Activated naive CD4-positive, alpha-beta T cell treated with anti-CD3 and anti-CD28 coated beads for 36 hours (primary cell): ENCODE measurements at regions not wholly inside any gene's neighbourhood (a gene's known extent, or its start where the extent isn't known, plus 50 kb on each side); places are given as distances from the start of the nearest gene placed in this dataset.
"Not testable (repeated sequence)": the region's sequence is repeated elsewhere in the genome, so short reads cannot be mapped to it uniquely, and the experiment has no call there.

ENCODE experiments used
- CTCF ChIA-PET: fragments of 350-600 bp; sonication (Branson Sonifier 250); formaldehyde crosslinking; loops from one replicate; lab custom pipeline; 2021; ENCODE audit warnings: antibody characterized with exemption; lab: Charles Lee
- DNase-seq: peaks from one replicate; pipeline ENCODE4 v3.0.0-alpha.2; 2020
- H3K27ac Mint-ChIP-seq: one replicate; pipeline ENCODE4 v1.8.0; 2021; ENCODE audit warnings: mild to moderate bottlenecking, mixed read lengths
- H3K27me3 Mint-ChIP-seq: one replicate; pipeline ENCODE4 v1.8.0; 2021; ENCODE audit warnings: low read depth, mixed read lengths
- H3K36me3 Mint-ChIP-seq: one replicate; pipeline ENCODE4 v1.8.0; 2021; ENCODE audit warnings: low read depth, mixed read lengths
- H3K4me1 Mint-ChIP-seq: one replicate; pipeline ENCODE4 v1.8.0; 2021; ENCODE audit warnings: low read depth, mixed read lengths
- H3K4me3 Mint-ChIP-seq: one replicate; pipeline ENCODE4 v1.8.0; 2021; ENCODE audit warnings: mild to moderate bottlenecking, moderate library complexity, mixed read lengths
- H3K9me3 Mint-ChIP-seq: one replicate; pipeline ENCODE4 v1.8.0; 2021; ENCODE audit warnings: mixed read lengths
- intact Hi-C: fragments of 100-400 bp; cut with micrococcal nuclease; formaldehyde crosslinking; loops from one replicate; pipeline ENCODE4 v1.15.1; 2023

GRCh38 chr7:13702251-13702650 is 287.2 kb downstream of the ETV1 start:
- no peaks in the 10 kb centered on the region for H3K4me1 Mint-ChIP-seq
- no peak for DNase-seq
- intact Hi-C loops: no loop called here

DNA sequence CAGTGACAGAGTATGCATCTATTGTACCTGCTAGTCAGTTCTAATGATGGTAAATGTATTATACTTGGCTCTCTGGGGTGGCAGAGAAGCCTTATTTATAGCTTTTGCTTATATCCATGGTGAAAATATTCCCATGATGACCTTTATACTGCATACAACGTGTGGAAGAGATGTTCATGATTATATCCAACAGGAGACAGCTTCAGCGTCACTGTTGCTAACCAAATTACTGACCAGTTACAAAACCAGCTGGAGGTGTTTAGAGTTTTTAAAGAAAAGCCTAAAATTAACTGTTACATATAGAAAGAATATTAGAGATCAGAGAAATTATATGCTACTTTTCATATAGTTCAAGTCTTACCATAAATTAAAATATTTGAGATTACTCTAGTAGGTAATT is 280.8 kb downstream of the ETV1 start:
- no peaks in the 10 kb centered on the region for H3K4me1 Mint-ChIP-seq
- H3K36me3 Mint-ChIP-seq: no peaks in the 10 kb centered on the region
- H3K27me3 Mint-ChIP-seq: no peaks in the 10 kb centered on the region
- intact Hi-C loops: no loop called here
- H3K4me3 Mint-ChIP-seq: no peak overlapping the region
- CTCF ChIA-PET: no interaction called here
- no peaks in the 10 kb centered on the region for H3K9me3 Mint-ChIP-seq
- no peak overlapping the region for H3K27ac Mint-ChIP-seq
- no peak for DNase-seq

More at GRCh38 chr7:13702251-13702650, 287.2 kb downstream of the ETV1 start:
- no peak overlapping the region for H3K4me3 Mint-ChIP-seq
- no peaks in the 10 kb centered on the region for H3K36me3 Mint-ChIP-seq
- peaks cover 4% of the 10 kb centered on the region for H3K9me3 Mint-ChIP-seq
- H3K27me3 Mint-ChIP-seq: no peaks in the 10 kb centered on the region
- CTCF ChIA-PET: no interaction called here
- H3K27ac Mint-ChIP-seq: no peak overlapping the region

GRCh38 chr7:13713092-13713491 is 276.4 kb downstream of the ETV1 start:
- intact Hi-C loops: no loop called here
- H3K27ac Mint-ChIP-seq: no peak overlapping the region

DNA sequence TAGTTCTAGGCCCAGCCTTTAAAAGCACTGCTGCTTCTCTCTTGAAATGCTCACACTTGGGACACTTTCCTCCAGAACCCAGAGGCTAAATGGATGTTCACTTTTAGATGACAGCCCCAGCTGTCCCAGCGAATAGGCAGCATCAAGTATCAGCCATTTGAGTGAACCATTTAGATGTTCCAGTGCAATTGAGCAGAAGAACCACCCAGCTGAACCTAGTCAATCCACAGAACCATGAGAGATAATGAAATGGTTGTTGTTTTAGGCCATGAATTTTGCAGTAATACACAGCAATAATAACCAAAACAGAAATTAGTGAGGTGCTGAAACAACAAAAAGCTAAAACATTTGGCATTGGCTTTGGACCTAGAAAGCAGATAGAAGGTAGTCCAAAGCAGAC is 273.9 kb downstream of the ETV1 start:
- Mint-ChIP-seq H3K4me1 (no peaks in the 10 kb centered on the region), H3K4me3 (no peak overlapping the region), H3K36me3 (no peaks in the 10 kb centered on the region), H3K27ac (no peak overlapping the region), H3K9me3 (peaks cover 5% of the 10 kb centered on the region), H3K27me3 (no peaks in the 10 kb centered on the region)
- intact Hi-C loops: no loop called here
- no peak for DNase-seq
- CTCF ChIA-PET: no interaction called here

More at GRCh38 chr7:13713092-13713491, 276.4 kb downstream of the ETV1 start:
- no peaks in the 10 kb centered on the region for H3K27me3 Mint-ChIP-seq
- no peak for DNase-seq
- no peaks in the 10 kb centered on the region for H3K4me1 Mint-ChIP-seq
- CTCF ChIA-PET: no interaction called here
- H3K36me3 Mint-ChIP-seq: no peaks in the 10 kb centered on the region
- H3K4me3 Mint-ChIP-seq: no peak overlapping the region
- peaks cover 5% of the 10 kb centered on the region for H3K9me3 Mint-ChIP-seq

DNA sequence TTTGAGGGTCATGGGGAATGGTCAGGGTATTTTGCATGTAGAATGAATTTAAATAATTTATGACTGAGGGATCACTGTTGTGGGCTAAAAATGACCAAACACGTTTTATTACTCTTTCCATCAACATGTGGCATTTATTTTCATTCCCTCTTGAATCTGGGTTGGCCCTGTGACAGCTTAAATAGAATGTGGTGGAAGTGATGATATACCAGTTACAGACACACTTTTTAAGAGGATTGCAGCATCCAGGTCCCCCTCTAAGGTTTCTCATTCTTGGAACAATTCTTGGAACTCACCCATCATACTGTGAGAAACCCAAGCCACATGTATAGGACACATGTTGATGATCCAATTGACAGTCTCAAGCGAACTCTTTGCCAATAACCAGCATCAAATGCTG is 272.4 kb downstream of the ETV1 start:
- no peak for DNase-seq
- Mint-ChIP-seq H3K4me1 (no peaks in the 10 kb centered on the region), H3K4me3 (no peak overlapping the region), H3K9me3 (peaks cover 5% of the 10 kb centered on the region), H3K36me3 (no peaks in the 10 kb centered on the region), H3K27me3 (no peaks in the 10 kb centered on the region), H3K27ac (no peak overlapping the region)
- CTCF ChIA-PET: no interaction called here
- intact Hi-C loops: no loop called here

- CTCF ChIA-PET: no interaction called here
- no peaks in the 10 kb centered on the region for H3K36me3 Mint-ChIP-seq
- intact Hi-C loops: no loop called here
- H3K4me1 Mint-ChIP-seq: no peaks in the 10 kb centered on the region
- H3K4me3 Mint-ChIP-seq: no peak overlapping the region
- H3K27ac Mint-ChIP-seq: no peak overlapping the region
- H3K9me3 Mint-ChIP-seq: peaks cover 4% of the 10 kb centered on the region
- no peak for DNase-seq
- no peaks in the 10 kb centered on the region for H3K27me3 Mint-ChIP-seq
These were observed 265.1 kb downstream of the ETV1 start for GRCh38 chr7:13724191-13724976.

DNA sequence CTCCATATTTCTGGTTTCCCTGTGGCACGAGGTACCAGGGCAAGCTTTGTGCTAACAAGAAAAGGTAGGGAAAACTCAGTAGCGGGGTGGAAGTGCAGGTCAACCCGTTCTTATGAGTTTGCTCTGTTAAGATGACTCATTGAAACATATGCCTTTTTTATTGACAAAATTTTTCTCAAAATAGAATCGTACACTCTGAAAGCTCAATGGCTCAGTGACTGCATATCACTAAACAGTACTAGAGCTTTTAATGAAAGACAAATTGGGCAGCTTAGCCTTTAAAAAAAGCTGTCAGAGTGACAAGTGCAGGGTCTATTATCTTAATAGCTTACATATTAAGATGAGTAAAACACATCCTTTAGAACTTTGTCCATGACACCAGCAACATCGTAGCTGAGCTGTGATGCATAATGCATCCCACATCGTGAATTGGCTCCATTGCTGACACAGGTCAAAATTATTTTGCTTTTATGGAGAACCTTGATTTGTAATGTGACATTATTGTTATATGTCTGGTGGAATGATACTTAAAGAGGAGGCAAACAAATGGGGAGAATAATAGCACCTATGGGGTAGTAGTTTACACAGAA is 264.4 kb downstream of the ETV1 start:
- Mint-ChIP-seq H3K27me3 (no peaks in the 10 kb centered on the region), H3K9me3 (peaks cover 4% of the 10 kb centered on the region), H3K27ac (no peak overlapping the region), H3K4me1 (no peaks in the 10 kb centered on the region), H3K36me3 (no peaks in the 10 kb centered on the region), H3K4me3 (no peak overlapping the region)
- intact Hi-C loops: loop anchor here (5.0 kb wide), 1 partner anchor 443 kb away; no protein-coding TSS in a partner anchor
- DNase-seq: no peak
- CTCF ChIA-PET: no interaction called here

- DNase-seq: no peak
- Mint-ChIP-seq H3K4me3 (no peak overlapping the region), H3K4me1 (no peaks in the 10 kb centered on the region), H3K36me3 (no peaks in the 10 kb centered on the region), H3K27me3 (no peaks in the 10 kb centered on the region), H3K27ac (no peak overlapping the region), H3K9me3 (peaks cover 4% of the 10 kb centered on the region)
- intact Hi-C loops: loop anchor here (5.0 kb wide), 1 partner anchor 443 kb away; no protein-coding TSS in a partner anchor
- CTCF ChIA-PET: no interaction called here
These were observed 263.9 kb downstream of the ETV1 start for GRCh38 chr7:13725591-13725990.

DNA sequence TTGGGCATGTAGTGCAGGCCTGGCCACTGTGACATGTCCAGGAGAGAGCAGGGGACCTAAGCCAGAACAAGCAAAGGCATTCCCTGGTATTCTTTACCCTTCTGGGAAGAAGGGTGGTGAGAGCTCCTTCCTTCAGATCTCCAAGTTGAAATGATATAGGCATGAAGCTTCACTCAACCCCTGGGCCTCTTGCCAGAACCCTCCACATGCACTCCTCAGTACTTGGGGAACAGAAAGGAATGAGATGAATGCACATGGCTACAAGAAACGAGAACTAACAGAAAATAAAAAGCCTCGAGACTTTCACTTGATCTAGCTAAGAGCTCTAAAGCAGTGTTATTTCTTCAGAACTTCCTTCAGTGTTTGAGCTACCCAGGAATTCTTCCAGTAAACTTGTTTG is 262.2 kb downstream of the ETV1 start:
- Mint-ChIP-seq H3K27me3 (no peaks in the 10 kb centered on the region), H3K27ac (no peak overlapping the region), H3K36me3 (no peaks in the 10 kb centered on the region), H3K4me3 (no peak overlapping the region), H3K9me3 (peaks cover 4% of the 10 kb centered on the region), H3K4me1 (no peaks in the 10 kb centered on the region)
- no peak for DNase-seq
- CTCF ChIA-PET: interaction anchor here (0.6 kb wide), 1 partner anchor 282 kb away, joined by 7 read pairs; no protein-coding TSS in a partner anchor
- intact Hi-C loops: loop anchor here (5.0 kb wide), 1 partner anchor 445 kb away; no protein-coding TSS in a partner anchor

DNA sequence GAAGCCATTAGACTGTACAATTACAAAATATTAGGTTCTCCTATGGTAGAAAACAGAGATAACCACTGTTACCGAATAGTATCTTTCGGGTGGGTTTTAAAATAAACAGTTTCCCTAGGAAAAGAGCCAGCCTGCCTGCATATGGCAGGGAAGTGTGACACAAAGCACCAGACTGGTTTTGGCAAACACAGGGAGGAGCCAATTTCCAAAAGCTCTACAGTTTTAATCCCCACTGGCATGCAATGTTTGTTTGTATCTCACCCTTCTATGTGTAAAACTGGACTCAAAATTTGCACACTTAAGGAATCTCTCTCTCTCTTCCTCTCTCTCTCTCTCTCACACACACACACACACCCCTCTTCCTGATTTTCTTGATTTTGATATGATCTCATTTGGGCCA is 261.7 kb downstream of the ETV1 start:
- no peak overlapping the region for H3K27ac Mint-ChIP-seq
- no peaks in the 10 kb centered on the region for H3K36me3 Mint-ChIP-seq
- H3K4me3 Mint-ChIP-seq: no peak overlapping the region
- intact Hi-C loops: loop anchor here (5.0 kb wide), 1 partner anchor 445 kb away; no protein-coding TSS in a partner anchor
- H3K27me3 Mint-ChIP-seq: no peaks in the 10 kb centered on the region
- CTCF ChIA-PET: no interaction called here
- DNase-seq: no peak
- H3K9me3 Mint-ChIP-seq: peaks cover 4% of the 10 kb centered on the region
- H3K4me1 Mint-ChIP-seq: no peaks in the 10 kb centered on the region

DNA sequence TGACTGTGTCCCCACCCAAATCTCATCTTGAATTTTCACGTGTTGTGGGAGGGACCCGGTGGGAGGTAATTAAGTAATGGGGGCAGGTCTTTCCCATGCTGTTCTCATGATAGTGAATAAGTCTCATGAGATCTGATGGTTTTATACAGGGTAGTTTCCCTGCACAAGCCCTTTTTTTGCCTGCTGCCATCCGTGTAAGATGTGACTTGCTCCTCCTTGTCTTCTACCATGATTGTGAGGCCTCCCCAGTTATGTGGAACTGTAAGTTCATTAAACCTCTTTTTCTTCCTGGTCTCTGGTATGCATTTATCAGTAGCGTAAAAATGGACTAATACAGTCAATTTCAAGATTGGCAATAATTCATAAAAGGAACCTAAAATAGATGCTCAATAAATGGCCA is 261.0 kb downstream of the ETV1 start:
- H3K27me3 Mint-ChIP-seq, H3K4me1 Mint-ChIP-seq, H3K9me3 Mint-ChIP-seq, DNase-seq, H3K4me3 Mint-ChIP-seq, CTCF ChIA-PET, H3K27ac Mint-ChIP-seq, H3K36me3 Mint-ChIP-seq: not testable (repeated sequence)
- intact Hi-C loops: loop anchor here (5.0 kb wide), 1 partner anchor 446 kb away; no protein-coding TSS in a partner anchor

- no peak for DNase-seq
- Mint-ChIP-seq H3K9me3 (peaks cover 4% of the 10 kb centered on the region), H3K27ac (no peak overlapping the region), H3K4me3 (no peak overlapping the region), H3K36me3 (no peaks in the 10 kb centered on the region), H3K4me1 (no peaks in the 10 kb centered on the region), H3K27me3 (no peaks in the 10 kb centered on the region)
- intact Hi-C loops: no loop called here
- CTCF ChIA-PET: no interaction called here
These were observed 257.8 kb downstream of the ETV1 start for GRCh38 chr7:13731643-13732042.

GRCh38 chr7:13737563-13737962 is 251.9 kb downstream of the ETV1 start:
- Mint-ChIP-seq H3K9me3 (no peaks in the 10 kb centered on the region), H3K27me3 (no peaks in the 10 kb centered on the region), H3K4me1 (no peaks in the 10 kb centered on the region), H3K27ac (no peak overlapping the region), H3K4me3 (no peak overlapping the region), H3K36me3 (no peaks in the 10 kb centered on the region)
- CTCF ChIA-PET: no interaction called here
- no peak for DNase-seq
- intact Hi-C loops: no loop called here
